Activated CD8-positive, alpha-beta memory T cell treated with anti-CD3 and anti-CD28 coated beads, Interleukin-2, amount 50 U/mL, for 24 hours (primary cell): ENCODE measurements at regions not wholly inside any gene's neighbourhood (a gene's known extent, or its start where the extent isn't known, plus 50 kb on each side); places are given as distances from the start of the nearest gene placed in this dataset.
"Not testable (repeated sequence)": the region's sequence is repeated elsewhere in the genome, so short reads cannot be mapped to it uniquely, and the experiment has no call there.

ENCODE experiments used
- DNase-seq: peaks from one replicate; pipeline ENCODE4 v3.0.0-alpha.2; 2020; ENCODE audit errors: extremely low read depth

DNA sequence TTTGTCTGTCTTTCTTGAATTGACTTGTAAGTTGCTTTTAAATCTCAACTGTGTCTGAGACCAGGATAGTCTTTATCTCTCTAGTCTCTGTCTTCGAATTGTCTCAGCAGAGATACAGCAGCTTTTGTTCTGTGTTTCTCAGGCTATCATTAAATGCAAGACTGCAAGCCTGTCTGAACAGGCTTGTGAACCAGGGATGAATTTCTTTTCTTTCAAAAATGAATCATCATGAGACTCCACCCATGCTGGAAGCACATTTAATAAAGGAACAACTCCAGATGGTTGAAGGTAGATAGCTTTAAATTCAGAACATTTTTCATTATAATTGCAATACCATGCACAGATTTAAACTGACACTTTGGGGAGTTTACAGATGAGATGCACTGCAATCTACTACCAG lies 155.9 kb downstream of the SEC23IP start:
- no peak for DNase-seq

DNA sequence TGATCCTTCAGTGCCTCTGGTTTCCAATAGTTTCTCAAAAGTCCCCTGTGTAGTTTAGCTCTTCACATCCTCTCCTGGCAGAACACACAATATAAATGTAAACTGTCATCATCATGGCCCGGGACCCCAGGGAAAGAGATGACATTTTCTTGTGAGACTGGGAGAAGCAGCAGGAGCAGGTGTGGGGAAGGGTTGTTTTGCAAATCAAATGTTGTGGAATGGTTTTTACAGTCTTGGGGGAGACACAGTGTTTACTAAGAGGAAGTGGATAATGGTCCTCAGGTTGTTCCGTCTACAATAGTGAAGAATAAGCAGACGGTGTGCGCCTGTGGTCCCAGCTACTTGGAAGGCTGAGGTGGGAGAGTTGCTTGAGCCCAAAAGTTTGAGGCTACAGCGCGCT lies 159.1 kb downstream of the SEC23IP start:
- no peak for DNase-seq

DNA sequence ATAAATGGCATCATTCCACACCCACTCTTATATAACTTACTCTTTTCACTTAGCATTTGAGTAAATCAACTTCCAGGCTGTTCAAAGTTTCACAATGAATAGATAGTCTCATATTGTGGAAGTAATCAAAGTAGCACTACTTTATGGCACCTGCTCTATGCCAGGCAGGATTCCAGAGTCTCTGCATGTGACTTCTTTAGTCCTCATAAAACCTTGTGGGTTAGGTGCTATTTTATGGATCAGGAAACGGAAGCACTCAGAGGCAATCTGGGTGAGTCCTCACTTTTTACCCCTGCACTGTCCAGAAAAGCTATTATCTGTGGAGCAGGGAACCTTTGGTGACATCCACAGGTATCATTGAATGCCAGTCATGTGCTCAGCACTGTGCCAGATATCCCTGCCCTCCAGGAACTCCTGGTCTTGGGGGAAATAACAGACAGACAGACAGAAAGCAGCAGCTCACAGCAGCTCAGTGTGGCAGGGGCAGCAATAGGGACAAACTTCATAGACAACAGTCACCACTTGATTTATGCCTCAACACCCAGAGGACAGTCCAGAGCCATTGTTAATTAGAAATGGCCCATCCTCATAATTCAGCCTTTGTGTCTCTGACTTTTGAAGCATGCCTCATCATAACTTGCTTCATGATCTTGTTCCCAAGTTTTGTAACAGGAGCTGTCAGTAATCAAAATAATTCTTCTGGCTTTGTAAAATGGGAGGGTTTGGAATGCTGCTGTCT lies 160.6 kb downstream of the SEC23IP start:
- no peak for DNase-seq

DNA sequence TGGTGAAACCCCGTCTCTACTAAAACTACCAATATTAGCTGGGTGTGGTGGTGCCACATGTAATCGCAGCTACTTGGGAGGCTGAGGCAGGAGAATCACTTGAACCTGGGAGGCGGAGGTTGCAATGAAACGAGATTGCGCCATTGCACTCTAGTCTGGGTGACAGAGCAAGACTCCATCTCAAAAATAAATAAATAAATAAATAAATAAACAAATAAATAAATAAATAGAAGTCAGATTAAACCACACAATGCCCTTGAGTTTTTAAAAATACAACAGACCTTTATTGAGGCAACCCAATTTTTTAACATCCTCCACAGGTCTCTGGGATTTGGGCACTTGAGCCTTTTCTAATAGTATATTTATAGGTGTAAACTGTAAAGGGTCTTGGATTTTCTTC lies 167.3 kb downstream of the SEC23IP start:
- DNase-seq, result not testable (repeated sequence)

DNA sequence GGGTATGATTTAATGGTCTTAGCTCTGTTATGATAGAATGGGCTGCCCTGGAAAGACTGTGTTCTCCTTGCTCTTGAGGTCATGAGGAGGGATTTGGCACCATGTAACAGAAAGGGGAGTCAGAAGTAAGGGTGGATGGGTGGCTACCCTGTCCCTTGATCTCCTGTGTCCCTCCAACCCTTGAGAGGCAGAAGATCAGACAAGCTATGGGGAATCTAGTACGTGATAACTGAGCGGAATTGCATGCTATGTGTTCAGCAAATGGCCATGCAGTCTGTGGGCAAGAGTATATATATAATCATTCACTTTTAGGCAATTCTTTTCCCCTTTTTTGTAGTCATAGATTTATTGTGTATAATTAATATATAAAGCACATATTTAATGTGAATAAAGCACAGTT lies 174.9 kb downstream of the SEC23IP start:
- no peak for DNase-seq

DNA sequence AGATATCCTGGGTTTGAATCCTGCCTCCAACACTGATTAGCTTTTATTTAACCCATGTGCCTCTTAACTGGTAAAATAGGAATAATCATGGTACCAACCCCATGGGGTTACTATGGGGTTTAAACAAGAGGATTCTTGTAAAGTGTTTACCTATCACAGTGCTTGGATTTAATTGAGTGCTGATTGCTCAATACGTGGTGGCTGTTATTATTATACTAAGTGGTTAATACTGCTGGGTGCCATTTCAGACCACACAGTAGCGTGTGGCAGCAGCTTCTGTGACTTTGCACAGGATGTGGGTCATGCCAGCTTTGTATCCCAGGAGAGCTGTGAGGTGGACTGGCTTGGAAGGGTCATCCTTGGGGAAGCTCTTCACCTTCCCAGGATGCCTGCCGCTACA lies 177.2 kb downstream of the SEC23IP start:
- DNase-seq, result no peak

DNA sequence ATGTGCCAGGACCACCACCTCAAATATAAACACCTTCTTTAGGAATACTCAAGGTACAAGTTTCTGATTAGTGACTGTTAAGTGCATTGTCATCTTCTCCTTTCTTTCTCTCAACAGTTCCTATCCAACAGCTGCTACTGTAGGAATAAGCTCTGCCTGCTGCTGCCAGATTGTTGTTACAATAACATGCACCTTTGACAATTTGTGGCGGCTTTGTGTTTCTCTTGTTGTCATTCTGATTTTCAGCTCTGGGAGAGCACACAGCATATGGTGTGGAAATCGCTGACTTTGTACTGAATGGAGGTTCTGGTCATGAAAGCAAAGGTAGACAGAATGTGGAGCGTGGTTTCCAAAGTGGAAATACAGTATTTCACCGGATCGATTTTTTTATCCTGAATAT lies 182.8 kb downstream of the SEC23IP start:
- DNase-seq, result no peak

DNA sequence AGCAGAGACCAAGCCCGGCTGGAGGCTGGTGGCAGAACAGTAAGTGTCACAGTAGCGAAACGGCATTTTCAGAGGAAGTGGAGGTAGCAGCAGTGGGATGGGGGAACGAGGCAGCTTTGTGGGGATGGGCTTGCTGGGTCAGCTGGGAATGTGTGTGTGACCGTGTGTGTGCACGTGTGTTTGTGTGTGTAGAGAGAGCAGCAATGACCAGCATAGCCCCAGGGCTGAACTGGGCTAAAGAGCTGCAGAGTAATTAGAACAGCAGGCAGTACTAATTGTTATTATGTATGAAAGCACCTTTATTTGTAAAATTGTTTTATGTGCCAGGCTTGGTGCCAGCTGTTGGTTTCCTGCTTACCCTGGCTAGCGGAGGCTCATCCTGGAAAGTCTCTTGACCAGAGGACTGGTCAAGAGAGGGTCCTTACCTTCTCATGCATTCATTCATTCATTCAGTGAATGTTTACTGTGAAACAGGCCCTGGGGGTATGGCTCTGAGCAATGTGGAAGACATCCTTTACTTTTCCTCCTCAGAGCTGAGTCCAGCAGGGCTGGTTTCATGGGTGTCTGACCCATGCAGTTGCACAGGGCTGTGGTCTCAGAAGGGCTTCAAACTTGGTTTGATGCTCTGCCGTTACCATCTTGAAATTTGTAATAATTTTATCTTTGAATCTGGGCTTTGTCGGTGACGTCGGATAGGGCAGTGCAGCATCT lies 184.6 kb downstream of the SEC23IP start:
- no peak for DNase-seq

DNA sequence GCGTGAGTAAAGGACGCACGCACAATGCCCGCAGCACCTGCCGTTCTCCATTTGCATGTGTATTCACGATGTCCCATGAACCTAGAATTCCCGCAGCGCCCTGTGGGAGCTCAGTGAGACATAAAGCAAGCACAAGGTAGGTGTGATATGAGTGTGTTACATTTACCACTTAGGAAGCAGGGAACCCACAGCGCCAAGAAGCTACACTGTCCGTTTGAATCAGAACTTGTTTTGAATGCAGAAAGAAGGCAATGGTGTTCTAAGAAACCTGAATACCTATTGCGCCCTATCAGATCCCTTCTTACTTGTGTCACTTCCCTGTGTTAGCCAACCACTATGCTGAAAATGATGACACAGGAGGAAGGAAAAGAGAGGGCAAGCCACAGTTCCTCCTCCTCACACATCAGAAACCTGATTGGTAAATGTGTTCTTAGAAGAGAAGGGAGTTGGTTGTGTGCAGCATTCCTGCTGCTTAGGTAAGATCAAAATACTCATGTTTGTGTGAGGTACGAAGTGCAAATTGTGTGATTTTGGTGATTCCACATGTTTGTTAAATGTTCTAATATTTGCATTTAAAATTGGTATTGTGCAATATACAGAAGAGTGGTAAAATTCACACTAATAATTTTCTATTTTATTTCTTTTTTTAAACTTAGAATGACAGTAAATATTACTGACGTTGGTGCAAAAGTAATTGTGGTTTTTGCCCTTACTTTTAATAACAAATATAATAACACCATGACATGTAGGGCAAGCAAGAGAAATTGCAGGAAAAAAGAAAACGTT lies 185.4 kb downstream of the SEC23IP start:
- no peak for DNase-seq

DNA sequence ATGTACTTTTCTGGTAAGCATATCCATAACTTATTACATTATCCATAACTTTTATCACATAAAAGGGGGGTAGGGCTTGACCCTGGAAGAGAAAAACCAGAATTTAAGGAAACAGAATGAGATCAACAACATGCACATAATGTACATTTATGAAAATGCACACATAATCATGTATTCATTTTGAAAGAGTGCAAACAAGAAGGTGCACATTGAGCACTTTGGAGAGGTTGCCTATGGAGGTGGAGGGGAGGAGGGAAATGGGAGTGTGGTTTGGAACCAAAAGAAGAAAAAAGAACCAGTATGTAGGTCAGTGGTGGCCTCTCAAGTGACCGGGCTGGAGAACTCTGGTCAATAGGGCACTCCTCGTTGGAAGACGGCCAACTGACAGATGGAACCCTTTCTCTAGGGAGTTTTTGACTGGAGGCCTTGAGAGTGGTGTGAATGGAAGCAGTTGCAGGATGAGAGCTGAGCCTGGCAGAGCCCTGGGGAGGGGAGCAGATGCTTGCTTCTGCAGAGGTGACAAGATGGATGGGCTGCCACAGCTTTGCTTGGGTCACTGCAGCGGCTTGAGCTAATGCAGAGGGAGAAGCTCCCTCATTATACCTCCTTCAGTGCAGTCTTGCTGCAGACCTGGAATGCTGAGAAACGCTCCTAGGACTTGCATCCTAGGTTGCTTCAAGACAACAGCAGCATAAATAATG lies 192.7 kb downstream of the SEC23IP start:
- DNase-seq, result no peak

DNA sequence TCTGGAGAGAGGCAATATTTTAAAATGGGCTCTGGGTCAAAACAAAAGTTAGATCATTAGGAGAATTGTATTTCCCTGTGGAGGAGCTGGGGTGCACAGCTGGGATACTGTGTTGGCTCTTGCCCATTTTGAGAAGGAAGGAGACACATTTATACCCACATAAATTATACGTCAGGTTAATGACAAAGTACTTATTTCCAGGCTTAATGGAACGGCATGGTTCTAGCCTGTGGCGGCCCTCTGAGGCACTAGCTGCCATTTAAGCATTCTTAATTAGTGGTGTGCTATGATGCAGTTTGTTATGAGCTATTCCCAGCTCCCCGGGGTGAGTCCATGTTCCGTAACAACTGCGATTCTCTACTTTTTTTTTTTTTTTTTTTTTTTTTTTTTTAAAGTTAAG lies 193.5 kb downstream of the SEC23IP start:
- DNase-seq, result no peak

DNA sequence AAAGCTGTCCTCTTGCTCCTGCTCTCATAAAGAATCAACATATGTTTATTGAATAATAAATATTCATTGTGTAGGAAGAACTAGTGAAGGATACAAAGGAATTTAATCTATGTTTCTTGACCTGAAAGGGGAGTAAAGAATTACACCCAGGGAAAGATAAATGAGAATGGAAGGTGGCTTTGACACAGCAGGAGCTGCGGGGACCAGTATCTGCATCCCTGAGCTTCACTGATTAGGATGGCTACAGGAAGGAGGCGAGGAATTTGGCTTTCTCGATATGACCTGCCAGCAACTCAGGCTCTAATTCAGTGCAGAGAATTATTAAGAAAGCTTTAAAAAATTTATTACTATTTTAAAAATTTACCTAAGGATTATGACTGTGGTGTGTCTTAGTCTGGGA lies 194.6 kb downstream of the SEC23IP start:
- no peak for DNase-seq

DNA sequence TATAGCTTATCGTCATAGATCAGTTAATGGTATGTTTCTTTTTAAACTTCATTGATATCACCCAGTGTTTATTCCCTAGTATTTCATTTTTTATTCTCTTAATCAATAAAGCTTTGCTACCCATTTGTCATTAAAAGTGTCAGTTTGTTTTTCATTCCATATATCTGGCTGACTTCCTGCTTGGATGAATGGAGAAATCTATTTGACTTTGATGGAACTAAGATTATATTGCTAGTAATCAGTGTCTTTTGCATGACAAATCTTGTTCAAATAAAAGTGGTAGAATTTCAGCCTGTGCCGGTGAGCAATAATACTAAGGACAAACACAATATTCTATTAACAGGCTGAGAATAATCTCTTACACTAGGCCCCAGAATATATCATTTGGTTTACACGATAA lies 203.3 kb downstream of the SEC23IP start:
- no peak for DNase-seq

DNA sequence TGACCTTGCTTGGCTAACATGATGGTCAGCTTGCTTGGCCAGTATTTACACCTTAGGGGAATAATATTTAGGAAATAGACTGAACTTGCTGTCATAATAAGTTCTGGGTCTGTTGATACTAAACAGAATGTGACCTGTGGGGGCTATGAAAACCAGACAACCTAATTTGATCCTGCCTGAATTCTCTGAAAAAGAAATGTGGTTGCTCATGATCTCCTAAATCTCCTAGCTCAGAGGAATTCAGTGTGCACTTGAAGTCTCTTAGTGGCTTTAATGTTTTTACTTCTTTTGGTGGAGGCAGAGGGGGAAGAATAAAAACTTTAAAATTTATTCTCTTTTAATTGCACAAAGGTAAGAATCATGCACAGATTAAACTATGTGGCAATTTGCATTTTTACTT lies 205.2 kb downstream of the SEC23IP start:
- no peak for DNase-seq

DNA sequence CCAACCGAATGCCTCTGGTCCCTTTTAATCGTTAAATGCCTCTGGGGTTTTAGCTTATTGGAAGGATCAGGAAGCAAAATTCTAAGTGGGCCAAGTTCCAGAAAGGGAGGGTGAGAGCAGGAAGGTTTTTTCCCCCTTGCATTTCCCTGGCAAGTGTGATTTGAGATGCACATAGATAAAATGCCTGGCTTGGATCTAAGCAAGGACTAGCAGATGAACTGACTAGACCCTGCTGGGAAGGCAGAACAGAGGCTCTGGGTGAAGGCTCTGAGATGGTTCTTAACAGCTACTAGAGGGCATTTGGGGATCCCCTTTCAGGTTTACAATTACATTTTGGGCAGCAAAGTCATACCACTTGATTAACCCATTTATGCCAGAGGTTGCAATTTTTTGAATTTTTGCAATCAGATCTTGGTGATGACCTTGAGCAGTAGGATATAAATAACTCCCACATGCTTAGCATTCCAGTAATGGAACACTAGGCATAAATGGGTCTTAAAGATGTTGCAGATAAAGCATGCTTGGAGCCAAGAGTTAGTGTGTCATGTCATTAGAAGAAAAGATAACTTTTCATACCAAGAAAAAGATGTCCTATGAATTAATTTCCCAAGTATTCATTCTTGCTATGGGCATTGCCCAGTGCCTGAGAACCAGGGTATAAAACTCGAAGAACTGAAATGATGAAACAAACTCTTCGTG lies 205.9 kb downstream of the SEC23IP start:
- DNase-seq, result no peak

DNA sequence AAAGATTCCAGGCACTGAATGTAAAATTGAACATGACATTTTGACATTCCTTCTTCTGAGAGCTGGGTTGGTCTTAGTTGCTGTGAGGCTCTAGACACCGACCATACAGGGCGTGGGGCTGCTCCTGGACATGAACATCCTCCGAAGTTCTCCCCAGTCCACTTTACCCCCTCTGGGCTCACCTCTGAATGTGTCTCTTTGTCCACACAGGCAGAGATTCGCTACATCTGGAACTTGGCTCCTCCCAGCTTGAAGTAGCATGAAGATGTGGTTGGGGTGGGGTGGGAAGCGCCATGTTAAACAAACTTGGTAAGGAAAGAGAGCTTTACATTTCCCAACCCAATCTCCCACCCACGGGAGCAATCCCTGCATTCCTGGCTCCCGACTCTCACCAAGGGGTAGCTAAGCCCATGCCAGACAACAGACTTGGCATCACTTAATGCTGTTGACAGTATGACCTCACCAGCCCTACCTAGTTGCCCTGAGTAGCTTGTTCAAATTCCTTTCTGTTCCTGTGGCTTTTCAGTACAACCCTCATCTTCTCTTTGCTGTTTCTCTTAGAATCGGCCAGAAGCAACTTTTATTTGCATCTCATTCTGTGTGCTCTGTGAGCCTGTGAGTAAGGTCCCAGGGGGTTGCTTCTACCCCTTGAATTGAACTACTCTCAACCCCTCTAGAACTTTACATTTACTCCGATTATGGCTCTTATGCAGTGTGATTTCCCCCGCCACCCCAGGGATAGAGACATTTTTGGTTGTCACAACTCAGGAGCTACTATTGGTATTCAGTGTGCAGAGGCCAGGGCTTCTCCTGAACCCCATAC lies 211.4 kb downstream of the SEC23IP start:
- DNase-seq, result no peak

DNA sequence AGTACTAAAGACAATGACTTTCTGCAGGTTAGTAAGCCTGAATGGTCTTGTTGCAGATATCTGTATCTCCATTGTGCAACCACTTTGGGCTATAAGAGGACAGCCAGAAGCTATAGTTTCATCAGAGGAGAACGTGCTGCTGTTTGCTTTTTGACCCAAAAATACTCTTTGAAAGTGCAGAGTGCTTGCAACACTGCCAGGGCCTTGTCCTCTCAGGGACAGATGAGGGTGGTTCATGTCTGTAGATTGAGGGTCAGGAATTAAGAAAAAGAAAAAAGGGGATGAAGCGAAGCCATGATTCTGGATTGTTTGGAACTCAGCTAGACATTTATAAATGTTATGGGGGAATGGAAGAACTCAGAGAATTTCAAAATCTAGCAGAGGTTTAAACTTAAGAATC lies 212.5 kb downstream of the SEC23IP start:
- DNase-seq, result no peak

DNA sequence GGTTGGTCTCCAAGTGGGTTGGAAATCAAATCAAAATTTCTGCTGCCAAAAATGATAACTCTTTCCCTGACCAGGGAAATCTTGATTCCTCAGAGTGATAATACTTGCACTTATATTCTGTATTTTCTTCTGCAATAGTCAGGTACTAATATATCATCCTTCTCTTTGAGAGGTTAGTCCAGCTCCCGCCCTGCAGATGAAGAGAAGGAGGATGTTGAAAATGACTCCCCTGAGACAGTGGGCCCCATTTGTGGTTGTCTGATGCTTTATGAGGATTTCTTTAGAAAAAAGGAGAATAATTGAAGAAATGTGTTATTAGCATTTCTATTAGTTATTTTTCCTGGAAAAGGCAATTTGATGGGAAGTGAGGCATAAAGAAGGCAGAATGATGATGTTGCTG lies 213.0 kb downstream of the SEC23IP start:
- DNase-seq, result no peak

DNA sequence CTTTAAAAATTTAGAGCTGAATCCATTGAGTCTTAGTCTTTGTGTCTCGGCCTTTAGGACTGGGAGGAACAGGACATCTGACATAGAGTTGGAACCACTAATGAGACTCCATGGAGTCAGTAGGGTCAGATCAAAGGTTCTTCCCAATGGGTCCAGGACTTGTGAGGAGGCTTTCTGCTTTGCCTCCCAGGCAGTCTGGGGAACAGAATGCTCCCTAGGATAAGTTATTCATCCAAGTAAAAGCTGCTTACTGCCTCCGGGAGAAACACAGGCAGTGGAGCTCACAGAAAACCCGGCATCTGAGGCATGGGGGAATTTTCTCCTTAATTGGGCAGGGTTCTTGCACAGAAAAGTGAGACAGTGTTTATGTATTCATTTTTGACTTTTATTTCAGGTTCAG lies 216.4 kb downstream of the SEC23IP start:
- DNase-seq, result no peak

DNA sequence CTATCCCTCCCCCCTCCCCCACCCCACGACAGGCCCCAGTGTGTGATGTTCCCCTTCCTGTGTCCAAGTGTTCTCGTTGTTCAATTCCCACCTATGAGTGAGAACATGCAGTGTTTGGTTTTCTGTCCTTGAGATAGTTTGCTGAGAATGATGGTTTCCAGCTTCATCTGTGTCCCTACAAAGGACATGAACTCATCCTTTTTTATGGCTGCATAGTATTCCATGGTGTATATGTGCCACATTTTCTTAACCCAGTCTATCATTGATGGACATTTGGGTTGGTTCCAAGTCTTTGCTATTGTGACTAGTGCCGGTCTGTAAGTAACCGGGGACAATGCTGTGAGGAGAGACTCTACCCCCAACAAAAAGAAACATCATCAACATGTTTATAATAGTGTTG lies 217.2 kb downstream of the SEC23IP start:
- DNase-seq, result not testable (repeated sequence)

DNA sequence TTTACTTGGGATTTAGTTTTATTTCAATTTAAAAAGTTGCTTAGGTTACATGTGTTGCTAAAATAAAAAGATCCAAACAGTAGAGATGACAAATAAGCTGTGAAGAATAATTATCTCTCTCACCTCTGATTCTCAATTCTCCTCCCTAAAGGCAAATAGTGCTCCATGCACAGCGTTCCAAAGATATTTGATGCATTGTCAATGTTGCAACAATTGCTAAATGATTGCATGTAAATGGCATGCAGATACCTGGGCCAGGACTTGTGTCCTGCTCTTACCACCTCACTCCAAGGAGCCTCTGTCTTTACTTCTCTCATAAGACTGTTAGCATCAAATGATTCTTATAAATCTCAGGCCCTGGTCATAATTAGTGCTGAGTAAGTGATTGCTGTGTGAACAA lies 217.7 kb downstream of the SEC23IP start:
- no peak for DNase-seq
